GM18873 (cell line): ENCODE measurements at regions not wholly inside any gene's neighbourhood (a gene's known extent, or its start where the extent isn't known, plus 50 kb on each side); places are given as distances from the start of the nearest gene placed in this dataset.
"Not testable (repeated sequence)": the region's sequence is repeated elsewhere in the genome, so short reads cannot be mapped to it uniquely, and the experiment has no call there.

Experiments used
- ATAC-seq: cut with Tn5 transposase; IDR thresholded peaks from one replicate; pipeline ENCODE4 v1.9.1; 2021; ENCODE audit warnings: mild to moderate bottlenecking, moderate library complexity, moderate number of reproducible peaks; ENCODE audit not compliant: unreplicated experiment, low FRiP score

- ATAC-seq = no peak
Observed at GRCh38 chr4:27911047-27911446, 1050.4 kb downstream of the STIM2 start.

GRCh38 chr4:27913738-27914137, 1053.1 kb downstream of the STIM2 start:
- no peak for ATAC-seq

- ATAC-seq = no peak
Observed at GRCh38 chr4:27915822-27916221, 1055.2 kb downstream of the STIM2 start.

GRCh38 chr4:27916452-27917184, 1056.0 kb downstream of the STIM2 start:
- ATAC-seq = no peak

- no peak for ATAC-seq
Observed at GRCh38 chr4:27917381-27917780, 1056.7 kb downstream of the STIM2 start.

GRCh38 chr4:27921231-27921630, 1060.6 kb downstream of the STIM2 start:
- ATAC-seq = no peak

GRCh38 chr4:27928761-27929540, 1068.3 kb downstream of the STIM2 start:
- ATAC-seq = no peak

GRCh38 chr4:27930291-27930690, 1069.7 kb downstream of the STIM2 start:
- no peak for ATAC-seq

- no peak for ATAC-seq
Observed at GRCh38 chr4:27930976-27931375, 1070.3 kb downstream of the STIM2 start.

- ATAC-seq = no peak
Observed at GRCh38 chr4:27931584-27931983, 1070.9 kb downstream of the STIM2 start.

GRCh38 chr4:27934871-27935270, 1074.2 kb downstream of the STIM2 start:
- no peak for ATAC-seq

- no peak for ATAC-seq
Observed at GRCh38 chr4:27946799-27947198, 1086.2 kb downstream of the STIM2 start.

GRCh38 chr4:27947302-27947701, 1086.7 kb downstream of the STIM2 start:
- ATAC-seq = no peak

- ATAC-seq = no peak
Observed at GRCh38 chr4:27964095-27964494, 1103.5 kb downstream of the STIM2 start.

- no peak for ATAC-seq
Observed at GRCh38 chr4:27966664-27967063, 1106.0 kb downstream of the STIM2 start.

- no peak for ATAC-seq
Observed at GRCh38 chr4:27973056-27973455, 1112.4 kb downstream of the STIM2 start.

GRCh38 chr4:27973700-27974099, 1113.1 kb downstream of the STIM2 start:
- ATAC-seq = no peak

GRCh38 chr4:27974339-27974738, 1113.7 kb downstream of the STIM2 start:
- ATAC-seq = no peak

GRCh38 chr4:27974881-27975280, 1114.2 kb downstream of the STIM2 start:
- ATAC-seq = not testable (repeated sequence)

GRCh38 chr4:27978427-27979109, 1117.9 kb downstream of the STIM2 start:
- not testable (repeated sequence) for ATAC-seq

- ATAC-seq = no peak
Observed at GRCh38 chr4:27985522-27985921, 1124.9 kb downstream of the STIM2 start.
